H1 (cell line): ENCODE measurements at regions not wholly inside any gene's neighbourhood (a gene's known extent, or its start where the extent isn't known, plus 50 kb on each side); places are given as distances from the start of the nearest gene placed in this dataset.
A peak's percentile ranks its signal among the peaks of the same experiment; 100 is the strongest.

Source experiments
- CTCF ChIA-PET: fragments of 300-600 bp; sonication (Branson Sonifier 250); formaldehyde crosslinking; loops from one replicate; lab custom pipeline; 2021; ENCODE audit not compliant: partially characterized antibody; lab: Charles Lee
- POLR2A ChIA-PET: fragments of 300-600 bp; sonication (Branson Sonifier 250); formaldehyde crosslinking; loops from one replicate; lab custom pipeline; 2021; ENCODE audit warnings: inconsistent platforms; ENCODE audit not compliant: partially characterized antibody; lab: Charles Lee
- DNase-seq, 2 experiments: peaks; one replicate each; pipeline versions ENCODE4 v3.0.0 to v3.0.0-alpha.2; 2010 to 2022; ENCODE audit warnings: low spot score in 2 of 2, low read depth in 1 of 2, mixed read lengths in 1 of 2
- FAIRE-seq: peaks from 2 replicates; lab custom pipeline; 2011; peaks lifted over from hg19 to GRCh38; lab: Jason Lieb, UNC
- H2AFZ ChIP-seq: 2 replicates; pipeline ENCODE4 v1.8.1; 2012; ENCODE audit warnings: low read length, inconsistent platforms
- H2AK5ac ChIP-seq: 2 replicates; pipeline ENCODE4 v1.6.1; 2013; ENCODE audit warnings: low read depth, low read length
- H2BK120ac ChIP-seq: replicated peaks from 2 replicates; pipeline ENCODE3; 2013; ENCODE audit warnings: low read depth, low read length, inconsistent platforms
- H2BK12ac ChIP-seq: 2 replicates; pipeline ENCODE4 v1.6.1; 2013; ENCODE audit warnings: low read depth, low read length
- H2BK15ac ChIP-seq: 2 replicates; pipeline ENCODE4 v1.6.1; 2013; ENCODE audit warnings: low read length
- H2BK20ac ChIP-seq: 2 replicates; pipeline ENCODE4 v1.6.1; 2013; ENCODE audit warnings: low read length
- H2BK5ac ChIP-seq: 2 replicates; pipeline ENCODE4 v1.6.1; 2013; ENCODE audit warnings: low read depth, low read length
- H3K14ac ChIP-seq: 2 replicates; pipeline ENCODE4 v1.6.1; 2013; ENCODE audit warnings: inconsistent platforms; ENCODE audit not compliant: insufficient read length
- H3K18ac ChIP-seq: 2 replicates; pipeline ENCODE4 v1.6.1; 2013; ENCODE audit warnings: low read length; ENCODE audit errors: extremely low read depth
- H3K23ac ChIP-seq: 2 replicates; pipeline ENCODE4 v1.6.1; 2013; ENCODE audit warnings: inconsistent platforms; ENCODE audit not compliant: insufficient read length
- H3K23me2 ChIP-seq: 2 replicates; pipeline ENCODE4 v1.6.1; 2013; ENCODE audit warnings: low read depth, low read length
- H3K27ac ChIP-seq: 2 replicates; pipeline ENCODE4 v1.6.1; 2011; ENCODE audit warnings: low read depth, low read length, inconsistent platforms
- H3K27me3 ChIP-seq, 4 experiments: replicated peaks in 1 of 4; 1 replicate in 1 of 4; 2 replicates in 3 of 4; pipeline versions ENCODE4 v1.6.1 to v1.8.1; 2011 to 2013; ENCODE audit warnings: low read length in 3 of 4, mild to moderate bottlenecking in 3 of 4, inconsistent platforms in 2 of 4, mixed read lengths in 2 of 4, moderate library complexity in 1 of 4; ENCODE audit not compliant: control insufficient read depth in 3 of 4, insufficient read depth in 3 of 4; ENCODE audit errors: extremely low read depth in 1 of 4
- H3K36me3 ChIP-seq, 4 experiments: 2 replicates each; pipeline versions ENCODE4 v1.6.1 to v1.8.1; 2011 to 2013; ENCODE audit warnings: mild to moderate bottlenecking in 4 of 4, low read length in 3 of 4, moderate library complexity in 2 of 4, control low read depth in 1 of 4, inconsistent platforms in 1 of 4; ENCODE audit not compliant: insufficient read depth in 4 of 4, control insufficient read depth in 2 of 4
- H3K4ac ChIP-seq: replicated peaks from 2 replicates; pipeline ENCODE3; 2013; ENCODE audit warnings: low read length, low read depth, mixed read lengths, inconsistent platforms; ENCODE audit not compliant: insufficient read length
- H3K4me1 ChIP-seq, 4 experiments: replicated peaks in 1 of 4; 1 replicate in 1 of 4; 2 replicates in 3 of 4; pipeline versions ENCODE4 v1.6.1 to v1.8.1; 2011 to 2013; ENCODE audit warnings: low read length in 3 of 4, inconsistent platforms in 2 of 4, mixed read lengths in 1 of 4; ENCODE audit not compliant: insufficient read depth in 4 of 4, control insufficient read depth in 3 of 4
- H3K4me2 ChIP-seq, 2 experiments: 2 replicates each; pipeline versions ENCODE4 v1.6.1 to v1.8.1; 2011 to 2013; ENCODE audit warnings: low read depth in 2 of 2, low read length in 2 of 2, control low read depth in 1 of 2, inconsistent platforms in 1 of 2, mild to moderate bottlenecking in 1 of 2; ENCODE audit not compliant: insufficient read depth in 1 of 2
- H3K4me3 ChIP-seq, 4 experiments: fragments of 200-600, 300-600 bp in 1 of 4; sonication (generic), shearing (Covaris generic), sonication (Bioruptor Twin) in 1 of 4; 2 replicates each; pipeline versions ENCODE4 v1.5.1 to v1.8.1; 2011 to 2016; ENCODE audit warnings: low read length in 4 of 4, low read depth in 3 of 4, control low read depth in 2 of 4, inconsistent platforms in 2 of 4, mild to moderate bottlenecking in 2 of 4, mixed read lengths in 1 of 4, moderate library complexity in 1 of 4; ENCODE audit not compliant: insufficient read depth in 2 of 4; ENCODE audit errors: extremely low read depth in 1 of 4
- H3K56ac ChIP-seq: replicated peaks from 2 replicates; pipeline ENCODE3; 2013; ENCODE audit warnings: low read depth, mild to moderate bottlenecking, mixed read lengths, low read length, inconsistent platforms; ENCODE audit not compliant: insufficient read length
- H3K79me1 ChIP-seq: 2 replicates; pipeline ENCODE4 v1.6.1; 2013; ENCODE audit warnings: low read depth, low read length, control low read depth
- H3K79me2 ChIP-seq, 2 experiments: 2 replicates each; pipeline versions ENCODE4 v1.6.1 to v1.8.1; 2012 to 2013; ENCODE audit warnings: low read length in 2 of 2, mild to moderate bottlenecking in 2 of 2, inconsistent platforms in 1 of 2; ENCODE audit not compliant: insufficient read depth in 2 of 2, control insufficient read depth in 1 of 2
- H3K9ac ChIP-seq, 4 experiments: replicated peaks in 1 of 4; 1 replicate in 1 of 4; 2 replicates in 3 of 4; pipeline versions ENCODE4 v1.6.1 to v1.8.1; 2011 to 2013; ENCODE audit warnings: low read depth in 3 of 4, low read length in 3 of 4, control low read depth in 2 of 4, mild to moderate bottlenecking in 2 of 4, moderate library complexity in 2 of 4, inconsistent platforms in 1 of 4; ENCODE audit errors: extremely low read depth in 1 of 4
- H3K9me3 ChIP-seq, 2 experiments: 2 replicates each; pipeline versions ENCODE4 v1.6.1 to v1.8.1; 2012 to 2013; ENCODE audit warnings: mild to moderate bottlenecking in 2 of 2, moderate library complexity in 2 of 2, control low read depth in 1 of 2, inconsistent platforms in 1 of 2, low read depth in 1 of 2, low read length in 1 of 2, mixed read lengths in 1 of 2; ENCODE audit not compliant: insufficient read depth in 2 of 2
- H4K20me1 ChIP-seq, 2 experiments: replicated peaks in 1 of 2; 2 replicates each; pipeline versions ENCODE3 to v1.8.1; 2011 to 2013; ENCODE audit warnings: inconsistent platforms in 2 of 2, low read length in 2 of 2, mild to moderate bottlenecking in 1 of 2; ENCODE audit not compliant: insufficient read depth in 2 of 2, control insufficient read depth in 1 of 2
- H4K5ac ChIP-seq: 2 replicates; pipeline ENCODE4 v1.6.1; 2013; ENCODE audit warnings: low read length, low read depth, mixed read lengths, inconsistent platforms; ENCODE audit not compliant: insufficient read length
- H4K8ac ChIP-seq: 2 replicates; pipeline ENCODE4 v1.8.0; 2013; ENCODE audit warnings: mild to moderate bottlenecking, moderate library complexity, low read length, inconsistent platforms; ENCODE audit not compliant: insufficient read depth; ENCODE audit errors: extremely low read depth
- H4K91ac ChIP-seq: replicated peaks from 2 replicates; pipeline ENCODE3; 2013; ENCODE audit warnings: low read length, mixed read lengths, inconsistent platforms; ENCODE audit not compliant: insufficient read length
- CREB1 ChIP-seq: IDR thresholded peaks from 2 replicates; pipeline ENCODE4 v1.6.1; 2012; ENCODE audit warnings: inconsistent platforms
- SIRT6 ChIP-seq: IDR thresholded peaks from one replicate; pipeline ENCODE4 v1.7.1; 2012; ENCODE audit warnings: low read length, inconsistent platforms
- WGBS, 2 experiments: shearing (Covaris generic) in 1 of 2; methylation state at CpG; one replicate each; pipeline versions ENCODE4 v1.1.6 to v1.1.7; 2013 to 2015; ENCODE audit warnings: low lambda C conversion rate in 2 of 2, mixed read lengths in 2 of 2, inconsistent platforms in 1 of 2, low coverage in 1 of 2, missing lambda C conversion rate in 1 of 2; ENCODE audit not compliant: insufficient replicate concordance in 2 of 2, insufficient coverage in 1 of 2, insufficient read length in 1 of 2; ENCODE audit errors: extremely low coverage in 1 of 2, missing lambda C conversion rate in 1 of 2; 5-methylcytosine and 5-hydroxymethylcytosine counted together

DNA sequence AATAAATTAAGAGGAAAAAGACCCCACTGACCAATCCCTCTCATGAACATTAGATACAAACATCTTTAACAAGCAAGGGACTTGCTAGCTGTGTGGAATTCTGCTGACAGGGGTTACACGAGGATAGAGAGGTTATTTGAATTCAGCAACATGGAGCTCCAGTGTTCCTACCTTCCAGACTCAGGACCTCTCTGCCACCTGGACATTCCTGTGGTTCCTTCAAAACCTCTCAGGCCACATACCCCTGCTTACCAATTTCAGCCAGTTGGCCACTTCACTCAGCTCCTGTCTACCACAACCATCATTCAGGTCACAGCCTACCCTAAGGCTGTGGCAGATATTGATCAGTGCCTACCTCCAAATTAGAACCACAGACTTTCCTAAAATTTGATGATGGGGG, 147.5 kb downstream of the RRAGC start:
- DNase-seq: peak in 1 of 2 experiments; percentile 19
- Histone ChIP-seq H2AK5ac (no peak overlapping the region), H4K20me1 (peaks cover 0 to 2% of the 10 kb centered on the region in 2 experiments)
- no peak for TF ChIP-seq SIRT6
- TF ChIP-seq CREB1: no peak
- TF ChIP-seq, all 59 proteins: peak for 0
- 81% methylated on average over 1 of the region's 1 CpG; no CpG with 5 or more reads in 1 of the 2 experiments for WGBS, 2 experiments
- Histone ChIP-seq H2BK15ac (no peak overlapping the region), H2AFZ (no peak overlapping the region), H3K23ac (no peak overlapping the region), H3K27me3 (no peaks in the 10 kb centered on the region), H2BK20ac (no peak overlapping the region), H3K79me2 (no peaks in the 10 kb centered on the region), H3K4me1 (no peaks in the 10 kb centered on the region), H3K23me2 (no peaks in the 10 kb centered on the region), H4K91ac (no peak overlapping the region), H4K5ac (no peak overlapping the region), H3K79me1 (no peaks in the 10 kb centered on the region), H3K4me3 (no peak overlapping the region), H3K4ac (no peak overlapping the region), H4K8ac (no peak overlapping the region), H3K4me2 (no peak overlapping the region), H3K9ac (no peak overlapping the region), H2BK5ac (no peak overlapping the region), H2BK12ac (no peak overlapping the region), H3K36me3 (no peaks in the 10 kb centered on the region), H3K14ac (no peak overlapping the region), H3K9me3 (no peaks in the 10 kb centered on the region; a peak in 1 of 4 replicates), H3K18ac (no peak overlapping the region), H3K56ac (no peak overlapping the region), H2BK120ac (no peak overlapping the region), H3K27ac (no peak overlapping the region)
- FAIRE-seq: no peak
- CTCF ChIA-PET: no interaction called here
- POLR2A ChIA-PET: no interaction called here
